WTC11 (cell line): ENCODE measurements at regions not wholly inside any gene's neighbourhood (a gene's known extent, or its start where the extent isn't known, plus 50 kb on each side); places are given as distances from the start of the nearest gene placed in this dataset.
"Not testable (repeated sequence)": the region's sequence is repeated elsewhere in the genome, so short reads cannot be mapped to it uniquely, and the experiment has no call there.

ENCODE experiments used
- TF ChIP-seq, protein P1 (sequence below): fragments of 200-600 bp; IDR thresholded peaks from 2 replicates; pipeline ENCODE4 v1.8.0; 2022; ENCODE audit warnings: antibody characterized with exemption
- TF ChIP-seq, protein P2 (sequence below): sonication (generic); formaldehyde crosslinking; IDR thresholded peaks from 2 replicates; pipeline ENCODE4 v1.8.0; 2022; ENCODE audit warnings: mild to moderate bottlenecking, missing genetic modification reagents
- TF ChIP-seq, protein P3 (sequence below): sonication (generic); formaldehyde crosslinking; IDR thresholded peaks from 2 replicates; pipeline ENCODE4 v1.8.1; 2023; ENCODE audit warnings: mild to moderate bottlenecking, missing genetic modification reagents, moderate library complexity

DNA sequence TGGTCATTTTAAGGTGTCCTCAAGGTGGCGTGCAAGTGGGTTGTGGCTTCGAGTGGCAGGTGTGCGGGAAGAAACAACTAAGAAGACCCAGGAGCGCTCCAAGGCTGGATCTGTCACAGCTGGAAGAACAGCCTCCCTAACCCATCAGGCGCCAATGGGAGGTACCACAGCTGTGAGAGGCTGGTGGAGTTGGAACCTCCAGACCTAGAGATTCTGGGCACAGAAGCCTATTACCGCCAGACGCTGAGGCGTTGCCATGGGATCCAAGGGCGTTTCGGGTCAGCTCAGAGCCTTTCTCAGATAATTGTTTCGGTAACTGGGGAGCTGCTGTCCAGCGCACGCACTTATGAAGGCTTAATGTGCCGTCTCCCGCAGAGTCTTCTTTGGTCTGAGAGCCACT is 156.7 kb upstream of the ZNG1E start:
- TF ChIP-seq, protein P1, sequence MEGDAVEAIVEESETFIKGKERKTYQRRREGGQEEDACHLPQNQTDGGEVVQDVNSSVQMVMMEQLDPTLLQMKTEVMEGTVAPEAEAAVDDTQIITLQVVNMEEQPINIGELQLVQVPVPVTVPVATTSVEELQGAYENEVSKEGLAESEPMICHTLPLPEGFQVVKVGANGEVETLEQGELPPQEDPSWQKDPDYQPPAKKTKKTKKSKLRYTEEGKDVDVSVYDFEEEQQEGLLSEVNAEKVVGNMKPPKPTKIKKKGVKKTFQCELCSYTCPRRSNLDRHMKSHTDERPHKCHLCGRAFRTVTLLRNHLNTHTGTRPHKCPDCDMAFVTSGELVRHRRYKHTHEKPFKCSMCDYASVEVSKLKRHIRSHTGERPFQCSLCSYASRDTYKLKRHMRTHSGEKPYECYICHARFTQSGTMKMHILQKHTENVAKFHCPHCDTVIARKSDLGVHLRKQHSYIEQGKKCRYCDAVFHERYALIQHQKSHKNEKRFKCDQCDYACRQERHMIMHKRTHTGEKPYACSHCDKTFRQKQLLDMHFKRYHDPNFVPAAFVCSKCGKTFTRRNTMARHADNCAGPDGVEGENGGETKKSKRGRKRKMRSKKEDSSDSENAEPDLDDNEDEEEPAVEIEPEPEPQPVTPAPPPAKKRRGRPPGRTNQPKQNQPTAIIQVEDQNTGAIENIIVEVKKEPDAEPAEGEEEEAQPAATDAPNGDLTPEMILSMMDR, result not testable (repeated sequence)
- TF ChIP-seq, protein P2, sequence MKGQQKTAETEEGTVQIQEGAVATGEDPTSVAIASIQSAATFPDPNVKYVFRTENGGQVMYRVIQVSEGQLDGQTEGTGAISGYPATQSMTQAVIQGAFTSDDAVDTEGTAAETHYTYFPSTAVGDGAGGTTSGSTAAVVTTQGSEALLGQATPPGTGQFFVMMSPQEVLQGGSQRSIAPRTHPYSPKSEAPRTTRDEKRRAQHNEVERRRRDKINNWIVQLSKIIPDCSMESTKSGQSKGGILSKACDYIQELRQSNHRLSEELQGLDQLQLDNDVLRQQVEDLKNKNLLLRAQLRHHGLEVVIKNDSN (CRISPR knock-in tag), result not testable (repeated sequence)
- TF ChIP-seq, protein P3, sequence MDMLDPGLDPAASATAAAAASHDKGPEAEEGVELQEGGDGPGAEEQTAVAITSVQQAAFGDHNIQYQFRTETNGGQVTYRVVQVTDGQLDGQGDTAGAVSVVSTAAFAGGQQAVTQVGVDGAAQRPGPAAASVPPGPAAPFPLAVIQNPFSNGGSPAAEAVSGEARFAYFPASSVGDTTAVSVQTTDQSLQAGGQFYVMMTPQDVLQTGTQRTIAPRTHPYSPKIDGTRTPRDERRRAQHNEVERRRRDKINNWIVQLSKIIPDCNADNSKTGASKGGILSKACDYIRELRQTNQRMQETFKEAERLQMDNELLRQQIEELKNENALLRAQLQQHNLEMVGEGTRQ (CRISPR knock-in tag), result not testable (repeated sequence)
